NOMO-1 (cell line): ENCODE measurements at regions not wholly inside any gene's neighbourhood (a gene's known extent, or its start where the extent isn't known, plus 50 kb on each side); places are given as distances from the start of the nearest gene placed in this dataset.
A peak's percentile ranks its signal among the peaks of the same experiment; 100 is the strongest.

Experiments used
- DNase-seq, 2 experiments: peaks; one replicate each; lab custom pipeline; 2025; ENCODE audit not compliant: unreplicated experiment in 2 of 2; lab: John Stamatoyannopoulos, UW

GRCh38 chr14:42111355-42111754 is 504.7 kb downstream of the LRFN5 start:
- no peak for DNase-seq

- peak in 1 of 2 experiments; percentile 16 for DNase-seq
These were observed 503.5 kb downstream of the LRFN5 start for GRCh38 chr14:42110167-42110566.

GRCh38 chr14:42095155-42095554 is 488.5 kb downstream of the LRFN5 start:
- no peak for DNase-seq

GRCh38 chr14:42090122-42090521 is 483.4 kb downstream of the LRFN5 start:
- no peak for DNase-seq

- no peak for DNase-seq
These were observed 473.2 kb downstream of the LRFN5 start for GRCh38 chr14:42079911-42080310.

GRCh38 chr14:42078345-42078744 is 471.7 kb downstream of the LRFN5 start:
- no peak for DNase-seq

- no peak for DNase-seq
These were observed 463.4 kb downstream of the LRFN5 start for GRCh38 chr14:42070031-42070430.

GRCh38 chr14:42057111-42057510 is 450.4 kb downstream of the LRFN5 start:
- DNase-seq = no peak

GRCh38 chr14:42047421-42048055 is 440.9 kb downstream of the LRFN5 start:
- no peak for DNase-seq

GRCh38 chr14:42045383-42045782 is 438.7 kb downstream of the LRFN5 start:
- no peak for DNase-seq

- DNase-seq = no peak
These were observed 421.9 kb downstream of the LRFN5 start for GRCh38 chr14:42028607-42029006.

GRCh38 chr14:42027271-42027670 is 420.6 kb downstream of the LRFN5 start:
- DNase-seq = no peak

- no peak for DNase-seq
These were observed 416.8 kb downstream of the LRFN5 start for GRCh38 chr14:42023452-42023851.

GRCh38 chr14:42014301-42014700 is 407.6 kb downstream of the LRFN5 start:
- no peak for DNase-seq

- DNase-seq = no peak
These were observed 406.9 kb downstream of the LRFN5 start for GRCh38 chr14:42013559-42013958.

GRCh38 chr14:42013153-42013552 is 406.5 kb downstream of the LRFN5 start:
- no peak for DNase-seq

- no peak for DNase-seq
These were observed 404.5 kb downstream of the LRFN5 start for GRCh38 chr14:42011221-42011620.

GRCh38 chr14:42004321-42004720 is 397.6 kb downstream of the LRFN5 start:
- no peak for DNase-seq

- DNase-seq = no peak
These were observed 395.5 kb downstream of the LRFN5 start for GRCh38 chr14:42002141-42002540.

GRCh38 chr14:42001431-42001830 is 394.8 kb downstream of the LRFN5 start:
- no peak for DNase-seq

- DNase-seq = no peak
These were observed 393.8 kb downstream of the LRFN5 start for GRCh38 chr14:42000450-42000849.

GRCh38 chr14:41993687-41994086 is 387.0 kb downstream of the LRFN5 start:
- no peak for DNase-seq

- no peak for DNase-seq
These were observed 380.0 kb downstream of the LRFN5 start for GRCh38 chr14:41986700-41987099.
